ENCODE measurements at regions not wholly inside any gene's neighbourhood (a gene's known extent, or its start where the extent isn't known, plus 50 kb on each side); places are given as distances from the start of the nearest gene placed in this dataset.
"Not testable (repeated sequence)": the region's sequence is repeated elsewhere in the genome, so short reads cannot be mapped to it uniquely, and the experiment has no call there.

DNA sequence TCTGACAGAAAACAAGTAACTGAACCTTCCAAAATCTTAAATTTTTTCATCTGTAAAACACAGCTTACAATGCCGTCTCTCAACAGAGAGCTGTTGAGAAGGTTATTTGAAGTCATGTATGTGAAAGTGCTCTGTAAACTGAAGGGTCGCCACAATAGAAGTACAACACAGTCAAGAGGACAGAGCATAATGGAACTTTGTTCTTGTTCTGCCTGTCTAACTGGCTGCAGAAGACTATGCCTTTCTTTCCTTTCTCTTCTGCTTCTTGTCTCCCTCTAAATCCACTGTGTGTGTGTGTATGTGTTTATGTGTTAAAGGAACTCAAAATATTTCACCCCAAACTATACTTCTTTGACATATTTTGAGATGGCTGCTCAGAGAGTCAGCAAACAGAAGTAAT lies 365.8 kb upstream of the RND3 start:
- in situ Hi-C loops (cut with HindIII; ENCODE audit: low pct_unique_long_range_greater_than_20kb, low sequenced_read_pairs): no loop called here
- no peak for DNase-seq (ENCODE audit: low read depth)

DNA sequence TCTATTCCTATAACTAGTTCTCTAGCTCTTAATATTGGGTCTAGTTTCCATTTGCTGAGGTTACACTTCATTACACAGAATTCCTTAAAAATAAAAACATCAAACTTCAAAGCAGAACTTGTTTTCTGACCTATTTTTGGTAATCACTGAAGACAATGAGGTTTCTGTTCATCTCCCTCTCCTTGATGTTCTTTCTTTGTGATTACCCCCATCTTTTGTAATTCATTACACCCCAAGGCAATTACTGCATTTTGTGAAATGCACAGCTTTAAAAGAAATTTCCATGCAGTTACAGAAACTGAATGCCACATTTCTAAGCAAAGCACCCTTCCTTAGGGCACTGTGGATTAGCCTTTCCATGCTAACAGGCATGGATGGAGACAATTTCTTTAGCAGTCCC lies 363.2 kb upstream of the RND3 start:
- in situ Hi-C loops (cut with HindIII; ENCODE audit: low pct_unique_long_range_greater_than_20kb, low sequenced_read_pairs): no loop called here

DNA sequence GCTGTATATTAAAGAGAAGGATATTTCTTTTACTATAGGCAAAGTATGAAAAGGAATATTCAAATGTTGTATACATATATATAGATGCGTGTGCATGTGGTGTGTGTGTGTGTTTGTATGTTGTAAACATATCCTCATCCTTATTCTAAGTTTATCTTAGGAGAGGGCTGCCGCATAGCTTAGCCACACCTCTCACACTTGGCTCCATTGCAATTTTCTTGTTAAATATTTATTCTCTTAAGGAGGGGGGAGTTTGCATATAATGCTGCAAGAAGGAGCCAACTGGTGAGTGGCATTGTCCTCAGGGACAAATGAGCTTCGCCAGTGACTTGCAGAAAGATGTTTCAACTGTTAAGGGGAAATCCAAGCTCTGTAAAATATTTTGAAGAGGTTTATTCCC lies 360.1 kb upstream of the RND3 start:
- peak; percentile 10 for DNase-seq (ENCODE audit: low read depth)

More for the DNA sequence above, 363.2 kb upstream of the RND3 start:
- DNase-seq (ENCODE audit: low read depth): no peak

DNA sequence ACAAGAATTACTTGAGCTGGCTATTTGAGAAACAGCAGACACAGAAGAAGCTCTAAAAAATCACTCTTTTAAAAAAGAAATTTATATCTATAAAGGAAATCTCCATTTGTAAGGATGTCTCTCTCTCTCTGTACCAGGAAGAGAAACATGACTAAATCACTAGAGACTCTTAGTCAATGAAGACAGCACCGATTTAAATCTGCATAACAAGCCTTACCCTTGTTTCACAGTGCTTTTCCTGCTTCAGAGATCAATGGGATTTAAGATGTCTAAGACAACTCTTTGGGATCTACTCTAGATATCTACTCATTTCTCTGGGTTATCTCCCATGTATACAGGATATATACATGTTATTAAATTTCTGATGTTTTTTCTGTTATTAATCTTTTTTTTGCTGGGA lies 359.2 kb upstream of the RND3 start:
- DNase-seq (ENCODE audit: low read depth): no peak
- in situ Hi-C loops (cut with HindIII; ENCODE audit: low pct_unique_long_range_greater_than_20kb, low sequenced_read_pairs): no loop called here

More for the DNA sequence above, 360.1 kb upstream of the RND3 start:
- in situ Hi-C loops (cut with HindIII; ENCODE audit: low pct_unique_long_range_greater_than_20kb, low sequenced_read_pairs): no loop called here

DNA sequence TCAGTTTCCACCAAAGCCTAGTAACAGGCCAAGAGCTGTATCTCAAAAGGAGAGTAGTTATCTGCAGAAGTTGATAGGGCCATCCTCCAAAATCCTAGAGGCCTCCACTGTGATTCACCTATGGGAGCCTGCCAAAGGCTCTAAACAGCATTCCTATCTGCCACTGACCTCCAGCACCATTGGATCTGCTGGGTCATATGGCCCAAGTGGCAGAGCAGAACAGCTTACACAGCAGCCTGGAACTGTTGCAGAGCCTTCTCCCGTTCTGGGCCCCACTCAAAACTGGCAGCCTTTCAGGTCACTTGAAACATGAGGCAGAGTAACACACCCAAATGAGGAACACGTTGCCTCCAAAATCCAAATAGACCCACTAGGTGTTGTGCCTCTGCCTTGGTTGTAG lies 345.2 kb upstream of the RND3 start:
- no peak for DNase-seq (ENCODE audit: low read depth)
- in situ Hi-C loops (cut with HindIII; ENCODE audit: low pct_unique_long_range_greater_than_20kb, low sequenced_read_pairs): no loop called here

DNA sequence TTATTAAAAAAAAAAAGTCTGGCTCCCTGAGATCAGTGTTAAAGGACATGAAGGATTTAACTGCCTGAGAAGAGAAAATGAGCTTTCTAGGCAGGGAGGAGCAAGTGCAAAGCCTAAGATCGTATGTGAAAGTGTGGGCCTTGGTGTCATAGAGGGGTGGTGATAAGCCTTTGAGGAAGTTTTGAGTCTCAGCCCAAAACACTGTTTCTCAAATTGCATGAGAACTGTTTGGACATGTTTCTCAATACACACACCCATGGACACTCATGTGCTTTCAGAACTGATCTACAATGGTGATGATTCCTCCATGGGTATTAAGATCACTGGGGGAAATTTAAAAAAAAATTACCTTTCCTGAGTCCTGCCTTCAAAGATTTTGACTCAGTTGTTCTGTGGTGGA lies 336.7 kb upstream of the RND3 start:
- DNase-seq (ENCODE audit: low read depth): no peak
- in situ Hi-C loops (cut with HindIII; ENCODE audit: low pct_unique_long_range_greater_than_20kb, low sequenced_read_pairs): no loop called here

DNA sequence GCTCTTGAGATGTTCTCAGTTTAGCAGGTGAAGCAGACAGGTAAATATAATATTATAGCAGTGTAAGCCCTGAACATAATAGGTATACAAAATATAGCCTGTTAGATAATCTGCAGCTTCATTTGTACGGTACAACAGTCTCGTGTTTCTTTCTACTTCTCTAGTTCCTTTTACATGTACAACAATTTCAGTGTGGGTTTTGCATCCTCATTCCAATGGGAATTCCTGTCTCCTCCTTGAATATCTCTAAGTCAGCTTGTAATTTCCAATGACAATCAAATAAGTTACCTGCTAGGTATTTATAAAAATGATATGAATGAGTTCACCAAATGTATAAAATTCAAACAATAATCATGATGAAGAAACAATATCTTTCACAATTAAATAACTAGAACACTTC lies 330.0 kb upstream of the RND3 start:
- in situ Hi-C loops (cut with HindIII; ENCODE audit: low pct_unique_long_range_greater_than_20kb, low sequenced_read_pairs): no loop called here
- DNase-seq (ENCODE audit: low read depth): no peak

DNA sequence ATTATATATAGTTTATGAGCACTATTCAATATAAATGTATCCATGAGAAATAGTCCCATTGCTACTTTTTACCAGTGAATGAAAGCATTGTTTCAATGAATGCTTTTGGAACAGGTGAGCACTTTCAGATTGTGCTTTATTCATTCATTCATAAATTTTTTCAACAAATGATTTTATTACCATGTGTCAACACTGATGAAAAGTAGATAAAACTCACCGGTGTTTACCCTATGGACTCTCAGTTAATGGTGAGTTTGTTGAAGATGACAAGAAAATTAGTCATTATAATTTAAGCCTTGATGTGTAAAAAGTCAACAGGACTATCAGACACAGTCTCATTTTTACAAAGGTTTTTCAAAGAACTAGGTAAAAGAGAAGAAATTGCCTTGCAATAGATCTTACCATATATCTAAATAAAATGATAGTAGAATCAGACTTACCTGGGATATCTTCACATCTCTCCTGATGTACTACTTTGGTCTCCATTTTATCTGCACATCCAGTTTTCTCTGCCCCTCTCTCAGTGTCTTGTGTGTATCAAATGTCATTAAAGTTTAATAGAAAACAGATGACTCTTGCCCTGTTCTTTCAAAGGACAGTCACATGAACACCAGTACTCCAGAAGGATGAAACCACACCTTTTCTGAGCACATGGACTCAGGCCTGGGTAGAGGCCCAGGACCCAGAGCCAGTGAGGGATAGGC lies 325.3 kb upstream of the RND3 start:
- in situ Hi-C loops (cut with HindIII; ENCODE audit: low pct_unique_long_range_greater_than_20kb, low sequenced_read_pairs): no loop called here

DNA sequence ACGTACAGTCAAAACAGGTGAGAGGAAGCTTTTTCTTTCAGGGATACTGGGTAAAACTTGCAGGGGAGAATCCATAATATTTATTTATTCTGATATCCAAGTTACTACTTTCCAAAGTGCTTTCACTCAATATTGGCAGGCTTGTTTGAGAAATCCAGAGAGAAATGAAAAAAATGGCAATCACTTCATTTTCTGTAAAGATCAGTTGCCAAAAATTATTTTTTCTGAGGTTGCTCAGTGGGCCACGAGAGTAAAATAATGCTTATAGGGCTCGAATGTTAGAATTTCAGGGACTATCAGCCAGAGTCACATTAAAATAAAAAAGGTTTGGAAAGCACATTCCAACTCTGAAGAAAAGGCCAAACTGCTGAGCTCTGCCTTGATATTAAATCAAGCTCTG lies 324.6 kb upstream of the RND3 start:
- in situ Hi-C loops (cut with HindIII; ENCODE audit: low pct_unique_long_range_greater_than_20kb, low sequenced_read_pairs): no loop called here
- DNase-seq (ENCODE audit: low read depth): no peak

More for the DNA sequence above, 325.3 kb upstream of the RND3 start:
- DNase-seq (ENCODE audit: low read depth): no peak

DNA sequence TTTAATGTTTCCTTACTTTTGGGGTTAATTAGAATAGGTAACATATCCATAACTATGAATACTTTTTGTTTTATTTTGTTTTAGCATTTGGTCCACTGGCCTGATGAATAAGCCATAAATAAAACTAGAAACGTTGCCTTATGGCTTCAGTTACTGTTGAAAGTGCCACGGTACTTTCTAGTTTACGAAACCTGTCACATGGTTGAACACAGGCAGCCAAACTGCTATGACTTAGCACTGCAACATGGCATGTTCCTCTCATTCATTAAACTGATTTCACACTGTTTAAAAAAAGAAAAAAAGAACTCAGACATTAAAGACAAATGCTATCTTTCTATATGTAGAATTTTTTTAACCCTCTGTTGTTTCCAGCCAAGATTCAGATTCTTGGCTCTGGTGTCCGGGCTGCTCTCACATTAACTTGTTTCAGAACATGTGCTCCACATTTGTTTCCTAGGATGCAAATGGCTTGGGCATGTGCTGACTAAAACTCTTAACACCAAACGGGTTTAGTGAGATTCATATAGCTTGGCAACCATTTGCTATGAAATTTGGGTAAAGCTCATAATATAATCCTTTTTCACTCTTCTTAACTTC lies 323.9 kb upstream of the RND3 start:
- DNase-seq (ENCODE audit: low read depth): no peak
- in situ Hi-C loops (cut with HindIII; ENCODE audit: low pct_unique_long_range_greater_than_20kb, low sequenced_read_pairs): no loop called here

DNA sequence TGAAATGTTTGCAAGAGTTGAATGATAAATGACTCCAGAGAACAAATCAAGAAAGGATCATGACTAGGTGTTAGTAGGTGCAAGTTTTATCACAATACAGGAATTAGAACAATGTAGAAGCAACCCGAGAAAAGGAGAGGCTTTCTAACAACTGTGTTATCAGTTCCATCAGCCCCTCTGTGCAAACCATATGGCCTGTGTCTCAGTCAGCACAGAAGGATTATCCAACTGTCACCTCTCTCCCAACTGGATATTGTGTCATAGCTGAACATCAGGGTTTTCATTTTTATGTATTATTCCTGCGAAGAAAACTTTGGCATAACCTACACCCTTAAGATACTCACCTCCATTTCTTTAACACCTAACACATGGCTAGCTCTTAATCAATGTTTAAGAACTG lies 321.6 kb upstream of the RND3 start:
- DNase-seq (ENCODE audit: low read depth): no peak
- in situ Hi-C loops (cut with HindIII; ENCODE audit: low pct_unique_long_range_greater_than_20kb, low sequenced_read_pairs): no loop called here

DNA sequence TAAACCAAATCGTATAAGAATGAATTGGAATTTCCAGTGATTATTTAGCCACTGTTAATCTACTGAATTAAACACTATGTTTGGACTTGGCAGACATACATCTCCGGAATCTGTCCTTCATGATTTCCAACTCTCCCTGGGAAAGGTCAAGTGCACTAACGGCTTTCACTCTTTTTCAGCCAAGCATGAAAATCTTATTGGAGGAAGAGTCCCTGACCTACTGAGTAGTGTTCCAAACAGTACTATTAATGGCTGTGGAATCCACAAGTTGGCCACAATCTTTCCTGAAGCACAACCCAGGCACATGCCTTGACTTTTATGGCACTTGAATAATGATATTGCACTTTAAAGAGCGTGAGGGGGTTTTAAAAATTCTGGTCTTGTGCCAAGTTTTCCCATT lies 318.9 kb upstream of the RND3 start:
- in situ Hi-C loops (cut with HindIII; ENCODE audit: low pct_unique_long_range_greater_than_20kb, low sequenced_read_pairs): no loop called here
- DNase-seq (ENCODE audit: low read depth): no peak

DNA sequence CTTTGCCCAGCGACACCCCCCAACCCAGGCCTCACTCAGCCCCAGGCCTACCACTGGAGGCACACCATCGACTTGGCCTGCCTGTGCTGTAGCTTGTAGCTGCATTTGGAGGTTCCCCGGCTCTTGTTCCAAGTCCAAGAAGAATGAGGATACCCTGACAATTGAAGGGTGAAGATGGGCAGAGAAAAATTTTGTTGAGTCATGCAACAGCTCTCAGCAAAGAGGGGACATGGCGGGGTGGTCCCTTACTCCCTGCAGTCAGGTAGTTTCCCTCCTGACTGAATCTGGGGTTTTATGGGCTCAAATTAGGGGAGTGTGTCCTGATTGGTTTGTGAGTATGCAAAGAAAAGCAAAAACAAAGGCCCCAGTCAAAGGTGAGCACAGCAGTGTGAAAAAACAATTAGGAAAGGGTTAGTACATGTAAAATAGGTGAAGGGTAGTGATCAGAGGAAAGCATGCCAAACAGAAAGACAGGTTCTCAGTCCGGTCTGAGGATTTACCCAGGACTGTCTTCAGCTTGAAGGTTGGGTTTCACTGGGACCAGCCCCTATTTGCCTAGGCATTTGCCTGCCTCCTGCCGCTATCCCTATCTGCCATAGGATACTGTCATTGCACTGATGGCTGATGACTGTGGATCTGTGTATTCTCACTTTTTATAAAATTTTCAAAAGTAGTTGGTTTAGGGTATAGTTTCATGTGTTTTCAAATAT lies 316.4 kb upstream of the RND3 start:
- in situ Hi-C loops (cut with HindIII; ENCODE audit: low pct_unique_long_range_greater_than_20kb, low sequenced_read_pairs): no loop called here
- DNase-seq (ENCODE audit: low read depth): no peak

DNA sequence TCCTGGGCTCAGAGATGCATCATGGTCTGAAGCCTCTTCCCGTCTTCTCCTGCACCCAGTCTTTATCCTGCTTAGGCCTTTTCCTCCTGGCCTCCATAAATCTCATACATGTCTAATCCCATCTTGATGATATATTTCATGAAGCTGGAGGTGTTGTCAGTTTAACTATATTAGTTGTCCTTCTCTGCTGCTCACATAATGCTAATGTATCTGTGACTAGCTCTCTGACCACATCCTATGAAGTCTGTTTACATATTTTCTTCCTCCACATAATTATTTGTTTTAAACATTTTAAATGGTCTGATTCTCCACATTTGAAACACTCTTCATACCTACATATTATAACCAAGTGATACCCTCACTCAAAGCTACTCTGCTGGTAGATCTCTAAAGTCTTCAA lies 315.2 kb upstream of the RND3 start:
- no peak for DNase-seq (ENCODE audit: low read depth)
- in situ Hi-C loops (cut with HindIII; ENCODE audit: low pct_unique_long_range_greater_than_20kb, low sequenced_read_pairs): no loop called here

DNA sequence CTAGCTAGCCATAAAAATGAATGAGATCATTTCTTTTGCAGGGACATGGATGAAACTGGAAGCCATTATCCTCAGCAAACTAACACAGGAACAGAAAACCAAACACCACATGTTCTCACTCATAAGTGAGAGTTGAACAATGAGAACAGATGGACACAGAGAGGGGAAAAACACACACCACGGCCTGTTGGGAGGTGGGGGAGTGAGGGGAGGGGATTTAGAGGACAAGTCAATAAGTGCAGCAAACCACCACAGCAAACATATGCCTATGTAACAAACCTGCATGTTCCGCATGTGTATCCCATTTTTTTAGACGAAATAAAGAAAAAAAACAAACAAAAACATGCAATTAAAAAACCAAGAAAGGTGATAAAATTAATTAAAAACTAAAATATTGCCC lies 308.8 kb upstream of the RND3 start:
- in situ Hi-C loops (cut with HindIII; ENCODE audit: low pct_unique_long_range_greater_than_20kb, low sequenced_read_pairs); DNase-seq (ENCODE audit: low read depth): not testable (repeated sequence)

DNA sequence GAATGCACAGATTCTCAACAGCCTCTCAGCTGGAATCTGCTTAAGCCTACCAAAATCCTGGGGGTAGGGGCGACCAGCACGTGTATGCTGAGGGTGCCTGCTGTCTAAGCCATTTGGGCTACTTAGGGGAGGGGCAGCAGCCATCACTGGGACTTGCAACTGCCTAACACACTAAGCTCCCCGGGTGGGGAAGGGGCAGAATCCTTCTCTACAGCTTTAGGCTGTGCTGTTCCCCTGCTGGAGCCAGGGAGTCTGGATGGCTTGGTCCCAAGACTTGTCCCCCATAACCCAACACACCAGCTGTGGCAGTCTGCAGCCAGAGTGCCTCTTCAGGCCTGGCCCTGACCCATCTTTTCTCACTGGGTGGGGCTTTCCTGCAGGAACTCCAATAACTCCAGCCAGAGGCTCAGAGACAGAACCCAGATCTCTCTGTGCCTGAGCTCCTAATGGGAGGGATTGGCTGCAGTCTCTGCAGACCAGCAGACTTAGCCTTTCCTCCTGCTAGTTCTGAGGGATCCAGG lies 305.4 kb upstream of the RND3 start:
- no peak for DNase-seq (ENCODE audit: low read depth)
- in situ Hi-C loops (cut with HindIII; ENCODE audit: low pct_unique_long_range_greater_than_20kb, low sequenced_read_pairs): no loop called here

DNA sequence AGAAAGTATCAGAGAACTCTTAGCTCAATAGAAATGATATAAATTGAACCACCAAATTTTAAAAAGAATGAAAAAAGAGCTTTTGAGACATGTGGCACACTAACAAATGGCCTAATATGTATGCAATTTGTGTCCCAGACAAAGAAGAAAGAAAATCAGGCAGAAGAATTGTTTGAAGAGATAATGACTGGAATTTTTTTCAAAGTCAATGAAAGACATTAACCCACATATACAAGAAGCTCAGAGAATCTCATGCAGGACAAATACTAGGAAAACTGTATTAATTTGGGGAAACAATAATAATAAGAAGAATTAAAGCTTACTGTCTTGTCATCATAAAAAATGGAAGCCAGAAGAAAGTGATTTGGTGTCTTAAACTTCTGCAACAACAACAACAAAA lies 304.1 kb upstream of the RND3 start:
- in situ Hi-C loops (cut with HindIII; ENCODE audit: low pct_unique_long_range_greater_than_20kb, low sequenced_read_pairs): no loop called here
- DNase-seq (ENCODE audit: low read depth): no peak

DNA sequence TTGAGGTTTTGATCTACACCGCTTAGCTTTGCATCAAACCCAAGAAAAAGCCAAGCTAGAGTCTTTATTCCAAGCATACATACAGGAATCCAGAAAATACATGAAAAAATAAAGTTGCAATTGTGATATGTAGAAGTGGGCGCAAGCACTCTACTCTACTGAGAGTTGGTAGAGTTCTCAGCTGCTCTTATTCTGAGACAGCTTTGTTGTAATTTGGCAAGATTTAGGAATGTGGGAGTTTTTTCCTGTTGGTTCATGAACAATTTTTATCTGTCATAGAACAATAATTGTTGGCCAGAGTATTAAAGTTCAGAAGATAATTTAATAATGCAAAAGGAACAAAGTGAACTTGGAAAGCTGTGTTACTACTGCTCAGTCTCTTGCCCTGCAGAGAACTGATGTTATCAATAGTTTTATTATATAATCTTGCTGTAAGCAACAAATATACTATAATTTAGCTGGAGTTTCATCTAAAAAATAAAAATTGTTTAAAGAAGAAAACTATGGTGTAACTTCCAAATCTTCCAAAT lies 302.0 kb upstream of the RND3 start:
- no peak for DNase-seq (ENCODE audit: low read depth)
- in situ Hi-C loops (cut with HindIII; ENCODE audit: low pct_unique_long_range_greater_than_20kb, low sequenced_read_pairs): no loop called here

DNA sequence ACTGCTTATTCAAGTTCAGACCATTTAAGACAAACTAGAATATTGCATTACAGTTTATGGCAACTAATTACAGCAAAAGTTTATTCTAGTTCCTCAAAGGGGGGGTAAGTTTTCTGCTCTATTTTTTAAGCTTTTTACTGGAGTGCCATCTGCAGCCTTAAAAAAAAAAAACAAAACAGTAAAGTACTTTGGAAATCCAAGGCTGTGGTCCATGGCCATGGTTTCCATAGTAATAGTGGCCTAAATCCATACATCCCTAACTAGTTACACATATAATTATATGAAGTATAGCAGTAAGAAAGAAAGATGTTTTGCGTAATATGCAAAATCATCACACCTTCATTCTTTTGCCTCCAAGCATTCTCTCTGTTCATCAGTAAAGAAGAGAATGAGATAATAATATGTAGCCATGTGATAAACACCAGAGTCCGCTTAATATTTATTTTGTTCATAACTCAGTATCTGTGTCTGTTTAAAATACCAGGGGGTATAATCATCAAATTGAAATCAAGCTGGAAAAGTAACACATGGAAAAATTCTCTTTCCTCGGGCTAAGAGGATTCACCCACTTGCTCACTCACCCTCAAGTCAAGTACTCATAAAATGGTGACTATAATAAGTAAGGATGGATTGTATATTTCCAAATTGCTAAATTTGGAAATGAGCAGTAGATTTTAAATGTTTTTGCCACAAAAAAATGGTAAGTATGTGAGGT lies 301.1 kb upstream of the RND3 start:
- in situ Hi-C loops (cut with HindIII; ENCODE audit: low pct_unique_long_range_greater_than_20kb, low sequenced_read_pairs): no loop called here
- DNase-seq (ENCODE audit: low read depth): no peak
